ENCODE measurements at regions not wholly inside any gene's neighbourhood (a gene's known extent, or its start where the extent isn't known, plus 50 kb on each side); places are given as distances from the start of the nearest gene placed in this dataset.

- DNase-seq (ENCODE audit: low spot score): no peak
Observed at GRCh38 chr4:115325836-115326235, 212.4 kb upstream of the NDST4 start.

DNA sequence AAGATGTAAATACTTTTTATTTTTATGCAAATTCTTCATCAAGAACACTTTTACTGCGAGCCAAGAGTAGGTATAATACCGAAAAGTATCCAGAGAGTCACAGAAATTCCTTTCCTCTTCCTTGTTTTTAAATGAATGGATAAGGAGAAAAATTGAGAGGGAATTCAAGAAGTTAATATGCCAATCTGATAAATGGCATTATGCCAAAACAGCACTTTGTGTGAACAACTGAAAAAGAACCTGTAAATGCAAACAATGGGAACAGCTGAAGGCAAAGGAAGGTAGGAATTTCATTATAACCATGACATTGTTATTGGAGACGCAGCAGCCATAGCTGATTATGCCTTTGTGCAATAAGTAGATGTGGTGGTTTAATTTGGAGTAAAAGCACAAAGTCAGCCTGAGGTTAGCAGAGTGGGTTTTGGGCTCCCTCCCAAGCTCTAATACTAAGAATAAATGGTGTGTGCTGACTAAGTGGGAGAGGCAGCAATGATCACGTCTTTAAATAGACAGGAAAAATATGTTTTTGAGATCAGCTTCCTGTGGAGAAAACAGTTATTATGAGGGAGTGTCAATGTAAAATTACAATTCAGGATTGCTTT is 209.8 kb upstream of the NDST4 start:
- no peak for DNase-seq (ENCODE audit: low spot score)

GRCh38 chr4:115315182-115315581 is 201.8 kb upstream of the NDST4 start:
- no peak for DNase-seq (ENCODE audit: low spot score)

DNA sequence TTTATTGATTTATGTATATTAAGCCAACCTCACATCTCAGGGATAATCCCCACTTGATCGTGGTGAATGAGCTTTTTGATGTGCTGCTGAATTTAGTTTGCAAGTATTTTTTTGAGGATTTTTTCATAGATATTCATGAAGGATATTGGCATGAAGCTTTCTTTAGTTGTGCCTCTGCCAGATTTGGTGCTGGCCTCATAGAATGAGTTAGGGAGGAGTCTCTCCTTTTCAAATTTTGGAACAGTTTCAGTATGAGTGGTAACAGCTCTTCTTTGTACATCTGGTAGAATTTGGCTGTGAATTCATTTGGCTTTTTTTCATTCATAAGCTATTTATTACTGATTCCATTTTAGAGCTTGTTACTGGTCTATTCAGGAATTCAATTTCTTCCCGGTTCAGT is 197.2 kb upstream of the NDST4 start:
- no peak for DNase-seq (ENCODE audit: low spot score)

GRCh38 chr4:115294717-115295116 is 181.3 kb upstream of the NDST4 start:
- no peak for DNase-seq (ENCODE audit: low spot score)

DNA sequence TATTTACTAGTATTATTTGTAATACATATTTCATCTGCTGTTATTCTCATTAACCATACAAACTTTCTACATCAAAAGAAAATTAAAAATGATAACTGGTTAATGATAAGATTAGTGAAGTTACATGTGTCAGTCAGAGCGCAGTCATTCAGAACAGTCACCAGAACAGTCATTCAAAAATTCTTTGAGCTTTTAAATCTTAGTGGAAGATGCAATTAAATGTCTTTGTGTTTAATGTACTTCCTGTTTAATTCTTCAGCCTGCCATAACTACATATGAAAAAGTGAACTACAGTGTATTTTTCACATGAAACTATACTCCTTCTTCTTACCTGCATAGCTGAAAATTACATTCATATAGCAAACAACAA is 179.7 kb upstream of the NDST4 start:
- DNase-seq (ENCODE audit: low spot score): no peak

DNA sequence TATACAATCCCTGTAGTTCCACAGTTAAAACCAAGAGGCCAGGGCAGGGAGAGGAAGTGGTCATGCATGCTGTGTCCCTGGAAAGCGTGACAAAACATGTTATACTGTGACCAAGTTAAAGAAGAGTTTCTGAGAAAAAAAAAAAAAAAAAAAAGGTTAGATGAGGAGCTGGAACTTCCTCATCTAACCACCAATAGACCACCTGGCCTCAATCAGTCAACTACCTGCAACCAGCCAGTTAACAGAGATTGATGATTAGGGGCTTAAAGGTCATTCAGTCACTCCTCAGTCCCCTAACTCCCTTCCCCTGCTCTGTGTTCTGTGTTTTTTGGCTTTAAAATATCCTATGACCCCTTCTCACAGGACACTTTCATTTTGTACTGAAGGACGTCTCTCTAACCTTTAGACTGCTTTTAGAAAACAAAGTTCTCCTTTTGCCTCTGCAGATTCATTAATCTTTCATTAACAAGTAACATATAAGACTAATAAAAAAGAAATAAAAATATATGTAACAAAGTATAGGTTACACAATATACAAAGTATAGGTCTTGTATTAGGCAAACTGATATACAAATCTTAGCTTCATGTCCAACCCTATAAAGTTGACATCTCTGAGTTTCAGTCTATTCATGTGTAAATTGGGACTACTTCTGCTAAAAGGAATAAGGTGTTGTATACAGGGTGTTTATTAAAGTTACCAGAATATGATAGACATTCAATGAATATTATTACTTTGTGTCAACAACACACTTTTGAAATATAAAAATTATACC is 179.1 kb upstream of the NDST4 start:
- DNase-seq (ENCODE audit: low spot score): no peak

DNA sequence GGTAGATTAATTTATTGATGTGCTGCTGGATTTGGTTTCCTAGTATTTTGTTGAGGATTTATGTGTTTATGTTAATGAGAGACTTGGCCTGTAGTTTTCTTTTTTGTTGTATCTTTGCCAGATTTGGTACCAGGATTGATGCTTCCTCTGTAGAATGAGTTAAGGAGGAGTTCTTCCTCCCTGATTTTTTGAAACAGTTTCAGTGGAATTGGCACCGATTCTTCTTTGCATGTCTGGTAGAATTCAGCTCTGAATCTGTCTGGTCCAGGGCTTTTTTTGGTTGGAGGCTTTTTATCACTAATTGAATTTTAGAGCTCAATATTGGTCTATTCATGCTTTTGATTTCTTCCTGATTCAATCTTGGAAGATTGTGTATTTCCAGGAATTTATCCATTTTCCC is 174.0 kb upstream of the NDST4 start:
- no peak for DNase-seq (ENCODE audit: low spot score)

DNA sequence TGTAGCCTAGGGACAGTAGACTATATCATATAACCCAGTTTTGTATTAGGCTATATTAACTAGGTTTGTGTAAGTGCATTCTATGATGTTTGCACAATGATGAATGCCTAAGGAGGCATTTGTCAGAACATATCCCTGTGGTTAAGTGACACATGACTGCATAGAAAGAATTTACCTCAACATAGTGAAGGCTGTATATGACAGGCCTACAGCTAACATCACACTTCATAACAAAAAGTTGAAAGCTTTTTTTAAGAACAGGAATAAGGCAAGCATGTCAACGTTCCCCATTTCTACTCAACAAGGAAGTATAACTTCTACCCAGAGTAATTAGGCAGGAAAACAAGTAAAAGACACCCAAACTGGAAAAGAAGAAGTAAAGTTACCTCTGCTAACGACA is 165.9 kb upstream of the NDST4 start:
- no peak for DNase-seq (ENCODE audit: low spot score)

DNA sequence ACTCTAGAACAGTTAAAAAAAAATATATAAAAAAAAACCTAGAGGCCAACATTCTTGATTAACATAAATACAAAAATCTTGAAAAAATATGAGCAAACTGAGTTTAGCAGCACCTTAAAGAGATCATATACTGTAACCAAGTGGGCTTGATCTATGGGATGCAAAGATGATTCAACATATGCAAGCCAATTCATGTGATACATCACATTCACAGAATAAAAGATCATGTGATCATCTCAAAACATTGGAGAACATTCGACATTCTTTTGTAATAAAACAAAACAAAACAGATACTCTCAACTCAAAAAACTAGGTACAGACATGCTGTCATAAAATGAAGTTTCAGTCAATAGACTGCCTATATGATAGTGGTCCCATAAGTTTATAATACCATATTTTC is 165.4 kb upstream of the NDST4 start:
- no peak for DNase-seq (ENCODE audit: low spot score)

- DNase-seq (ENCODE audit: low spot score): no peak
Observed at GRCh38 chr4:115275615-115276014, 162.2 kb upstream of the NDST4 start.

- no peak for DNase-seq (ENCODE audit: low spot score)
Observed at GRCh38 chr4:115274545-115274944, 161.1 kb upstream of the NDST4 start.

DNA sequence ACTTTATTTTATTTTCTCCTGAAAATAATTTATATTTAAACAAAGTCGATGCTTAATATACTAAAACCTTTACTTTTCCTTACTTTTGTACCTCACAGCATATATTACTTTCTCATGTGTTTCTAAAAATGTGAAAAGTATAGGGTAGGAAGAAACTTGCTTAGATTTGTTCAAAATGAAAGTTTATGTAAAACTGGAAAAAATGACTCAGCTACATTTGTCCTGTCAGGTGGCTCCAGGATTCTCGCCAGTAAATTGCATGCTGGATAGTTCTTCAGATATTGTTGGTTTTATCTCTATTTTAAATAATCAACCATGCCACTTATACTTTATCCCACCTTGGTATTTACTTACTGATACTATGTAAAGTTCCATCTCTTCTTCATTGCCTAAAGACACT is 159.2 kb upstream of the NDST4 start:
- DNase-seq (ENCODE audit: low spot score): no peak

GRCh38 chr4:115272185-115272584 is 158.8 kb upstream of the NDST4 start:
- no peak for DNase-seq (ENCODE audit: low spot score)

- no peak for DNase-seq (ENCODE audit: low spot score)
Observed at GRCh38 chr4:115260195-115260594, 146.8 kb upstream of the NDST4 start.

DNA sequence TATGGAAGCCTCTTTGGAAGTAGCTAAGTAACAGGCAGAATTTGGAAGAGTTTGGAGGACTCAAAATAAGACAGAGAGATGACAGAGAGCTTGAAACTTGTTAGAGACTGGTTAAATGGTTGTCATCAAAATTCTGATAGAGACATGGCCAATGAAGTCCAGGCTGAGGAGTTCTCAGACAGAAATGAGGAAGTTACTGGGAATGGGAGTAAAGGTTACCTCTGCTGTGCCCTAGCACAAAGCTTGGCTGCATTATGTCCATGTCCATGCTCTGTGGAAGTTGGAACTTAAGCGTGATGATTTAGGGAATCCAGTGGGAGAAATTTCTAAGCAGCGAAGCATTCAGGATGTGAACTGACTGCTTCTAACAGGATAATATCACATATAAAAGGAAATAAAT is 146.2 kb upstream of the NDST4 start:
- DNase-seq (ENCODE audit: low spot score): no peak

GRCh38 chr4:115249808-115250207 is 136.4 kb upstream of the NDST4 start:
- DNase-seq (ENCODE audit: low spot score): no peak

GRCh38 chr4:115234405-115235093 is 121.1 kb upstream of the NDST4 start:
- no peak for DNase-seq (ENCODE audit: low spot score)

- no peak for DNase-seq (ENCODE audit: low spot score)
Observed at GRCh38 chr4:115233600-115233999, 120.2 kb upstream of the NDST4 start.

- DNase-seq (ENCODE audit: low spot score): no peak
Observed at GRCh38 chr4:115229873-115230272, 116.5 kb upstream of the NDST4 start.

GRCh38 chr4:115228851-115229250 is 115.4 kb upstream of the NDST4 start:
- no peak for DNase-seq (ENCODE audit: low spot score)

DNA sequence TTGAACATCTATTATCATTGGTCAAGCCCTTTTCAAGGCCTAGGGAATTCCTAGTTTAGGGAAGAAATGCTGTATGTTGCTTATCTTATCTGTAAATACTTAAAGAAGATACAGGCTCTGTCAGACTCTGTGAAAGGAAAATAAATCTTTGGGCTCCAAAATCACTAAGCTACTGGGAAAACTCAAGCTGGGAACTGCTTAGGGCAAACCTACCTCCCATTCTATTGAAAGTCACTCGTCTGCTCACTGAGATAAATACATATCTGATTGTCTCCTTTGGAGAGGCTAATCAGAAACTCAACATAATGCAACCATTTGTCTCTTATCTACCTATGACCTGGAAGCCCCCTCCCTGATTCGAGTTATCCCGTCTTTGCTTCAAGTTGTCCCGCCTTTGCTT is 108.6 kb upstream of the NDST4 start:
- DNase-seq (ENCODE audit: low spot score): no peak

- no peak for DNase-seq (ENCODE audit: low spot score)
Observed at GRCh38 chr4:115219862-115220261, 106.4 kb upstream of the NDST4 start.
